Germinal center (tissue), 1 donor: ENCODE measurements at regions not wholly inside any gene's neighbourhood (a gene's known extent, or its start where the extent isn't known, plus 50 kb on each side); places are given as distances from the start of the nearest gene placed in this dataset.
"Not testable (repeated sequence)": the region's sequence is repeated elsewhere in the genome, so short reads cannot be mapped to it uniquely, and the experiment has no call there.

Source experiments
- DNase-seq: peaks from one replicate; pipeline ENCODE4 v3.0.0; 2012; ENCODE audit warnings: mixed read lengths, low spot score

DNA sequence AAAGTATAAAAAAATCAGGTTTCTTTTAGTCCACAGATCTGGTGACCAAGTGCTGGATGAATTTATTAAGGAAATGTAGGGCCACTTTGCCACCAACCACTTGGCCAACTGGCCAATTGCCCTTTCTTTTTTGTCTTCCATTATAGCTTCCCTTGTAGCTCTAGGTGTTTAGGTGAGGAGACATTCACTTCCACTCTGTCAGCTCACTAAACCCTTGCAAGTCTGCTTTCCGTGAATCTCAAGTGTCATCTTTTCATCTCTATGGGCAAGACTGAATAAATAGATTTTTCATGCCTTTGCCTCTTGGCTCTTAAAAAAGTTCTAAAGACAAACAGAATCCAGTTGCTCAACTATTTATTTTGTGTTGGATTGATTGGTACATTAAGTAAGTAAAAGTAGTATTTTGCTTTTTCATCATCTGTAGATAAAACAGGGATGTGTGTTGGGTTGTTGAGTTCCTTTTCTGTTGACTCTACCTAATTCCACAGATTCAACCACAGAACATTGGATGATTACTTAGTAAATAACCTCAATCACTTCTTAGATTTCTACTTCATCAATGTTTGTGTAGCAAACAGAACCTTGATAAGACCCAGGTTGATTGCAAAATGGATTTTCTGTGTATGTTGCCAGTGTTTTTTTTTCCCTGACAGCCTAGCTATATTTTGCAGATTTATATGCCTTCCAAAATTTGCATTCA lies 68.1 kb upstream of the GRXCR1 start:
- DNase-seq: no peak

DNA sequence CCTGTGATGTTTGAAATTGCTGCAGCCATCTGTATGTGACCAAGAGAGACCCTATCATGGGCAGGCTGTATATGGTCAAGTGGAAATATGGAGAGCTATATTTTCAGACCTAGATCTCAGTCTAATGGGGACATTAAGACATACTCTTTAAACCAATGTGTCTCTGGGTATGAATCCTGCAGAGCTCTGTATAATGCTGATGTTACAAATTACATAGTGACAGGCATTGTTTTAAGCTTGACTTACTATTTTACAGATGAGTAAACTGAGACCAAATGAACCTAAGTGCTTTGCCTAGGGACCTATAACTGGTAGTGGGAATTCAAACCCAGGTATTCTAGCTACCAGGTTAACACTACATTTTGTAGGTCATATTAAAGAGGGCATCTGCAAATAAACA lies 71.3 kb upstream of the GRXCR1 start:
- DNase-seq: no peak

- no peak for DNase-seq
These were observed 72.5 kb upstream of the GRXCR1 start for GRCh38 chr4:42819863-42820514.

DNA sequence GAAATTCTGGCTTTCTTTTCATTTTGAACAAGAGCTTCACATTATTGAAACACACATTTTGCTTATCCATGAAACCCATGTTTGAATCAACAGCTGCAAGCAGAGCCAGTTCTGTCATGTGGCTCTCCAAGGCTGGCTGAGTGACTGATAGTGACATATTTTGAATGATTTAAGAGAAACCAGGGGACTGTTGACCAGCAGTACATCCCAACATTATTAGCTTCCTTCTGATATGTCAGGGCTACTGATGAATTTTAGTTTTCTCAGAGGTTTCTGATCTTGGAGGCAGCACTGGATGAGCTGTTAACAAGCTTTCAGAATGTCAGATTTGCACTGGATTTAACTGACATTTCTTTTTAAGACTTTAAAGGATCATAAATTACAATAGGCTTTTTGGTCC lies 74.6 kb upstream of the GRXCR1 start:
- DNase-seq: no peak

DNA sequence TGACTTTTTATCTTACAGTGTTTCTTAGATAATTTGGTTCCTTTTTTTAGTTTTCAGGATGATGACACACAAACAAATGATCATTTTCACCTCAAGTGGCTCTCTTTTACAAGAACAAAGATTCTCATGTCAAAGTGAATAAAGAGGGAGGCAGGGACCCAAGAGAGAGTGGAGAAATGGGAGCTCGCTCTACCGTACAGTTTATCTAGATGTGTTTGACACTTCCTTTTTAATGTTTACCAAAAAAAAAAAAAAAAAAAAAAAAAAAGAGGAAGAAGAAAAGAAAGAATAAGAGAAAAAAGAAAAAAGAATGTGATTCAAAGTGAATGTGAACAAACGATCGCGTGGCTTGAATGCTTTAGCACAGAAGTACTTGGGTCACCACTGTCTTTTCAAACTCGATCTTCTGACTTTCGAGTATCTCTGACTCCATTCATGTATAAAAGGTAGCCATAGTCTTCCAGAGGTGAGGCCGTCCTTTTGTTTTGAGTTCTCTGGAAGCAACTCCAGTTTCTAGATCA lies 75.6 kb upstream of the GRXCR1 start:
- DNase-seq: no peak

- no peak for DNase-seq
These were observed 76.2 kb upstream of the GRXCR1 start for GRCh38 chr4:42816189-42816879.

DNA sequence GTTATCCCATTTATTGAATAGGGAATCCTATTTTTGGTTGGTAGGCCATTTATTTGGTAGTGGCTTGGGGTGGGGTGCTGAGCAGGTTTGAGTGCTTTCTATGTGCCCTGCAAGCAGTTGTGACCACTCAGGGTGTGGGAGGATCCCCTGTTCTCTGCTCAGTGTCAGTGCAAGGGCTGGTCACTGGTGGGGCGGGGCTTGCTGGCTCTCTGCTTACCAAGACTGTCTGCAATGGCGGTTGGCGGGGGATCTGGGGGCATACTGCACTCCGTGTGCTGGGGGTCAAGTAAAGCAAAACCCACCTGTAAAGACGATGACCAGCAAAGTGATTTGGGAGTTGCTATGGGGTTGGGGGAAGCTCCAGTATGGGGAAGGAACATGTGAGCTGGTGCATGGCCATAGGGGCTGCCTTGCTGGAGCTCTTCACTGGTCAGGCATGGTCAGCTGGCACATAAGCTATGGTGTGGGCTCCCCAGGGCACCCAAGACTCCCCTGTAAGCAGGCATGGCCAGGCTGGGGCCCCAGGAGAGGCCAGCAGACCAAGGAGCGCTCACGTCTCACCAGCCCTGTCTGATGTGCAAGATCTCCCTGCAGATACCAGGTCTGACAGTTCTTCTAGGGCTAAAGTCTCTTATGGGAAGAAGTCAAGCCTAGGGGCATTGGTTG lies 83.0 kb upstream of the GRXCR1 start:
- no peak for DNase-seq

DNA sequence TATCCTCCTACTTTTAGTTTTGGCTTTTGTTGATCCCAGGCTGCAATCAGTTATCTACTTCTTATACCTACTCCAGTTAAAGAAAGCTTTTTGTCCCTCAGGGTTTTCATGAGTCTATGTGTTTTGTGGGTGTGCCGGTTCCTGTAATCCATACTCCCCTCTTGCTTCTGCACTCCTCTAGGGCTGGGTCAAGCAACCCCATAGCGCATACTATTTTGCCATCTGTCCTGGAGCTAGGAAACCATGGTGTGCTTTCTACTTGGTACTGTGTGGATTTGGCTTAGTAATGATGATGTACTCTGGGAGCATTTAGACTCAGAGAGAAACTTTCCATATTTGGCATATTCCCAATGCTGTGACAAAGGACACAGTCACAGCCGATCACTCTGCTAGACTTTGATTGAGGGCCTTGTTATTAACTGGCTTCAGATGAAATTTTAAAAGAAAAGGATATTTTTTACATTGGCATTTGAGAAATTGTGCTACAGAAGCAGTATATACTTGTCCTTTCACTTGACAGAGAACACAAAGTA lies 86.1 kb upstream of the GRXCR1 start:
- DNase-seq: no peak

DNA sequence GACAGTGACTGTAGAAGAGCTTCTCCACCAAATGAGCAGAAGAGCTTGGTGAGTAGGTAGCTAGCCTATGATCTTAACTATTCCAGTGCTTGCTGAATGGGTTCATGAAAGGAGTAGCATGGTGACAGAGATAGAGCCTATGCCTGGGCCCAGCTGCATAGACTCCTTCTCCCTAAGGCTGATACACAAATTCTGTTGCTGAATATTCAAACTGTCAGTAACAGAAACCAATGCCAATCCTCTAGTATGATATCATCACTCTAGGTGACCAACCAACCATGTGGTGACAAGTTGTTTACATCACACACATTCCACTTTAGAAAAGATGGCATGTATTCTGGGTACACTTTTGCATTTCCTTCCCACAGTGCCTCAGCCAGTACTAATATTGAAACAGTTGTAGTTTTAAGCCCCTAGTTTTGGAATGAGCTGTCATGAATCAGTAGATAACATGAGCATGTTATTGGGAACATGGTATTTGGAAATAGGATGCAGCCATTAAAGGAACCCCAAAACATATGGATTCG lies 103.4 kb upstream of the GRXCR1 start:
- no peak for DNase-seq

GRCh38 chr4:42787079-42787463 lies 105.4 kb upstream of the GRXCR1 start:
- DNase-seq: no peak

- no peak for DNase-seq
These were observed 106.0 kb upstream of the GRXCR1 start for GRCh38 chr4:42786350-42787078.

DNA sequence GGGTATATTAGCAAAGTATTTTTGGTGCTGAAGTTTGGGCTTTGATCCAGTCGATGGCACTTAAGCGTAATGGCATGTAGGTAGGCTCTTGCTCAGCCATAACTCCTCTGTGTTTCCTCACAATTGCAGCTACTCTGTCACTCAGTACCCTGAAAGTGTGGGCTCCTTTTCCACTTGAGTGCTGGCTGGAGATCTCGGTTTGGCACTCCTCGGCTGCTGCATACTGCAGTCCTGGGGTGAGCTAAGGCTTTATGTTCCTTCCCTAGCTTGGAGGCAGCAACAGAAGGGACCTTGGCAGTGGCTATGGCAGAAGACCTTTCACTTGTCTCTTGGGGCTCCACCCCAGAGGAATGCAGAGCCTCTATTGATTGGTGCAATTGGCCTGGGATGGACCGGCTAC lies 106.7 kb upstream of the GRXCR1 start:
- DNase-seq: no peak

DNA sequence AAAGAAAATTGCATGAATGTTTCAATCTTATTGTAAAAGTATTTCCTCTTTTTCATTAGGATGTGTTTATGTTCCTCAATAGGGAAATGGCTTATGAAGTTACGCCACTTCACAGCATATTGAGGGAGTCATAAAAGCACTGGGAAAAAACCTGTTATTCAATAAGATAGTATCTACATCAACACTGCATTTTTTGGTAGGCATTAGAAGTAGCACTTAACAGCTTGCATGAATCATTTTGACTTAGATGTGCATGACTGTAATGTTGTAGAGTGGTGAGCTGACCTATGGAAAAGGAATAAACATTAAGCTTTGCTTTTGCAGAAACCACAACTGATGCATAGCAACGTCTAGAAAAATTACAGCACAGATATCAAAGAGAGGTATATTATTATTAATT lies 111.2 kb upstream of the GRXCR1 start:
- DNase-seq: no peak

DNA sequence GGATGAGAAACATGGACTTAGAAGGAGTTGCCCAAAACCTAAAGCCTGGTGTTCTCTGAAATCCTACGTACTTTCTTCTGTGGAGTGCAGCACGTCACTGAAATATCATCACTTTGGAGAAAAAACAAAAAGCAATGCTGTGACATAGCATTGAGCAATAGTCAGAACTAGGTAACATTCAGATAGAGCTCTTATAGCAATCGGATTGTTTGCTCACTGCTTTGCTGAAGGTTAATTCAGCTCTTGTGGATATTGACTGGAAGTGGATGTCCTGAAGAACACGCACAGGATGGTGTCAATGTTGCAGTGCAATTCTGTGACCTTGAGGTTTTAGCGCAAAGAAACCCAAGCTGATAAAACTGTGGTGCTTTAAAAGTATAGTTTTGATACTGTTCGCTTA lies 114.2 kb upstream of the GRXCR1 start:
- DNase-seq: no peak

GRCh38 chr4:42768125-42768748 lies 111.3 kb upstream of the ATP8A1 start:
- no peak for DNase-seq

- no peak for DNase-seq
These were observed 110.8 kb upstream of the ATP8A1 start for GRCh38 chr4:42767669-42768068.

- no peak for DNase-seq
These were observed 104.9 kb upstream of the ATP8A1 start for GRCh38 chr4:42761804-42762203.

GRCh38 chr4:42754965-42755364 lies 98.1 kb upstream of the ATP8A1 start:
- DNase-seq: not testable (repeated sequence)

GRCh38 chr4:42751587-42751986 lies 94.7 kb upstream of the ATP8A1 start:
- no peak for DNase-seq

- DNase-seq: no peak
These were observed 94.0 kb upstream of the ATP8A1 start for GRCh38 chr4:42750856-42751255.

GRCh38 chr4:42750091-42750490 lies 93.2 kb upstream of the ATP8A1 start:
- DNase-seq: peak; percentile 4
